Myocyte (in vitro differentiated cells): ENCODE measurements at regions not wholly inside any gene's neighbourhood (a gene's known extent, or its start where the extent isn't known, plus 50 kb on each side); places are given as distances from the start of the nearest gene placed in this dataset.

Source experiments
- DNase-seq: peaks from one replicate; pipeline ENCODE4 v3.0.0-alpha.2; 2012; ENCODE audit warnings: low read depth

- DNase-seq = no peak
These were observed 279.9 kb upstream of the TBX3 start for GRCh38 chr12:114963846-114964245.

DNA sequence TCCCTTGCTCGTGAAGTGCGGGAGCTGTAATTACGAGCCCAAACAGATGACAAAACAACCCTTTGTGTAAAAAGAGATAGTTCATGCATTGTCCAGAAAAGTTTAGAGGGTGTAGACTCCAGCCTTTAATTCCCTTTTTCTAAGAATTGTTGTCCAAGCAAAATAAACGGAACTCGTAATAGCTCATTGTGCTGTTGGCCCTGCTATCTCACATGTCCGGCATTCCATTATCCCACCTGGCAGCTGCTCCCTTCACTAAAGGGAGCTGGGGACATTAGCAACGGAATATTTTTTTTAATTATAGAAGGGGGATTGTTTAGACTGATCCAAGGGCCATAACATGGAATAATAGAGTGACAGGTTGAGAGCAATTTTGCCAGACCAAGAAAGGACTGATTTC, 277.5 kb upstream of the TBX3 start:
- peak; percentile 63 for DNase-seq

- no peak for DNase-seq
These were observed 274.6 kb upstream of the TBX3 start for GRCh38 chr12:114958538-114958937.

- DNase-seq = no peak
These were observed 273.2 kb upstream of the TBX3 start for GRCh38 chr12:114957225-114957624.

GRCh38 chr12:114955414-114956014, 271.5 kb upstream of the TBX3 start:
- no peak for DNase-seq

DNA sequence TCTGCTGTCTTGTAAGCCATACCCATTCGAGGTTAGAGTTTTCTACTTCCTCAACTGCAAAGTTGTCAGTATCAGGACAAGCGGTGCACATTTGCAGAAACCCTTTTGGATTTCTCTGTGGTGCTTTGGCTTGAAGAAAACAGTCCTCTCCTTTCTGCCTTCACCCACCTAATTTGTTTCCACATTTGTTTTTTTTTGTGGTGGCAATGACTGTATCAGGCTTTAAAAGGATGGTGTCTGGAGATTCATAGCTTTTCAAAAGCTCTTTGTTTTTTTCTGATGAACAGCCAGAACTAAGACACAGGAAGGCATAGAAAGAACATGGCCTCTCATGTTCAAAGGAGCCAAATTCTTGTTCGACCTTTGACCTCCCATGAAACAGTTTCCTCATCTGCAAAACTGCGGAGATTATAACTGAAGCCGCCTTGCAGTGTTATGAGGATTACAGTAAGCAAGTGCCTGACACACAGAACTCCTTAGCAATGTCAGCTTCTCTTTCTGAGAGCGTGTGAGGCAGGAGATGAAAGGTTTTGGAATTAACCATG, 270.6 kb upstream of the TBX3 start:
- no peak for DNase-seq

- no peak for DNase-seq
These were observed 268.7 kb upstream of the TBX3 start for GRCh38 chr12:114952573-114953271.

DNA sequence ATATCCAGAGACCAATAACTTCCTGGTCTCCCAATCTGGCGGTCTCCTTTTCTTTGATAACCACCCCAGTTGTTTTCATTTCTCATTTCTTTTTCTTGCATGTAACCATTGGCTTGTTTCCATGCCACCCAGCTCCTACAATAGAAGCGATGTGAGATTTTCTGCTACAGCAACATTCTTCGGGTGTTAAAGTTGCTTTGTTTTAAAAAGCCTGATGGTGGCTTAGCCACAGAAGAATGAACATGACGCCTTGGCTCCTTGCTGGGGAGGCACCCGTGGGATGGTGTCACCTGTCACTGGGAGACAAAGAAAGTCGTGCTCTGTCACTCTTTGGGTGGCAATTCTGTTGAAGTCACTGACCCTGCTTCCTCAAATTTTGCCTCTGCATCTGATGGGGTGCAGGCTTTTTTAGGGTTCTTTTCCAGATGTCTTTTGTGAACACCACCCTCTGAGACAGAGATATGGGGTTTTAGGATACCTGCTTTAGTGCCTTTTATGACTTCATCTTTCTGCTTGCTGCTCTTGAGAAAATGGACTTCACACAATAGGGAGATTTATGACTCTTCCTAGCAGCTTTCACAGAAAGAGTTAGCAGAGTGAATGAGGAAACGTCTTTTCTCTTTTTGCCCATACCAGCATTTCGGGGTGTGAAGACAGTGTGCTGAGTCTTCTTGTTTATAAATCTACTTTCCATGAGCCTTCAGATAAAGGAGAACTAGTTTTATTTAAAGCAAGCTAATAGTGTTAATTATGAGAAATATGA, 265.3 kb upstream of the TBX3 start:
- DNase-seq = no peak

- no peak for DNase-seq
These were observed 261.4 kb upstream of the TBX3 start for GRCh38 chr12:114945351-114945750.

- no peak for DNase-seq
These were observed 260.8 kb upstream of the TBX3 start for GRCh38 chr12:114944736-114945135.

GRCh38 chr12:114943601-114944000, 259.6 kb upstream of the TBX3 start:
- DNase-seq = peak; percentile 61

DNA sequence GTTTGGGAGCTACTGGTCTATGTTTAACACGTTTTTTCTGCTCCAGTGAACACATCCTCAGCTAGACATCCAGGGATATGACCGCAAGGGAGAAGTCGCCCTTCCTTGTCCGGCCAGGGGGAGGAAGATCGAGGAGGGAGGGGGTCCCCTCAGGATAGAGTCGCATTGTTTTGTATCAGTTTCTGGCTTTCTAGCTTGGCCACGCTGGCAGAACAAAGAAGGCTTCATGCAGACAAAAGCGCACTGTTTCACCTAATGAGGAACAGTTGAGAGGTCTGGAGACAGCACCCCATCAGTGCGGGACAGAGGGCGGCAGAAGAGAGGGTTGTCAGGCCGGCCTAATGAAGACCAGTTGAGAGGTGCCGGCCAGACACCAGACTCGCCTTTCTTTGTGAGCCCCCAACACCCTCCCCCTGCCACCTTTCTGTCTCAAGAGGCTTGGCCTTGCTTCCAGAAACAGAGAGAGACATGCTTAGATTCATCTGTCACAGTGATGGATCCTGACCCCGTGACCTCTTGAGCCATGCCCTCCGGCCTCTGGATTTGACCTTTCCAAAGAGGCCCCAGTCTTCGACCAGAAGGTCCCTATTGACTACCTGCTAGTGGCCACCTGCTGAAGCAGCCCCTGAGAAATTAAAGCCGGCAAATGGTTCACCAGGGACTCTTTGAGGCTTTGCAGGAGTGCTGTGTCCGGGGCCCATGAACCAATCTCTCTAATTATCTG, 254.7 kb upstream of the TBX3 start:
- DNase-seq = no peak

DNA sequence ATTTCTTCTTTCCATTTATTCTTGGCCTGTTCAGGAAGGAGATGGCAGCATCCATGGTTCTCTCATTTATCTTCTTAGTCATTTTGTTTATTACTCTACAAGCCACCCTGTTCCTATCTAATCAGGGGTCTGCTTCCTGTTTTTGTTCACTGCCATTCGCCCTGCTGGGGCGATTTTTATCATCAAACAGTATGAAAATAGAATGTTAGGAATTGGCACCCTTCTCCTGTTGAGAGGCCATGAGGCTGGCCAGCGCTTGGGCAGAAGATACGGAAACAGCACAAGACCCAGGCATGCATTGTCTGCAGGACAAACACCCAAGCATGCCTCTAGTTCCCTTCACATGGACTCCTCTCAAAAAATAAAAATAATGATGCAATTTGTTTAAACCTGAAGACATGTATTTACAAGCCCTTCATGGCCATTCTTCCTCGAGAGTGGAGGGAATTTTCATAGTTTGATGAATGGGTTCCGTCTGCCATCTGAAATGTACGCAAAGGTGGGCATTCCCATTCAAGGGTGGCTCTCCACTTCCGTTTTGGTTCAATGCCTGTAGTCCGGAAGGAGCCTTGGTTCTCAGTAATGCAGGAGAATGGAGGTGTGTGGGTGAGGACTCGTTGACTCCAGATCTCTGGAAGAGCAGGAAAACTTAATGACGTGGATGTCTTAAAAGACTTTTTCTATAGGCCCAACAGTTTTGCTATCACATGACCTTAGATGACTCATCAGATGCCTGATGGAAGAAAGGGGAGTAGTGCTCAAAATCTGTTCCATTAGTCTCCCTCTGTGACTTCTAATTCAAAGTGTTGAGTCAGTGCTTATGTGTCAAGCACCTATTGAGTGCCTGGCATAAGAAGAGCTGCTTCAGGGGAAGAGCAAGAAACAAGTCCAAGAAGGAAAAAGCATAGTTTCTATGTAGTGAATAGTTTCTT, 252.4 kb upstream of the TBX3 start:
- DNase-seq = no peak

GRCh38 chr12:114935658-114936057, 251.7 kb upstream of the TBX3 start:
- no peak for DNase-seq

- peak; percentile 81 for DNase-seq
These were observed 249.6 kb upstream of the TBX3 start for GRCh38 chr12:114933428-114934160.

DNA sequence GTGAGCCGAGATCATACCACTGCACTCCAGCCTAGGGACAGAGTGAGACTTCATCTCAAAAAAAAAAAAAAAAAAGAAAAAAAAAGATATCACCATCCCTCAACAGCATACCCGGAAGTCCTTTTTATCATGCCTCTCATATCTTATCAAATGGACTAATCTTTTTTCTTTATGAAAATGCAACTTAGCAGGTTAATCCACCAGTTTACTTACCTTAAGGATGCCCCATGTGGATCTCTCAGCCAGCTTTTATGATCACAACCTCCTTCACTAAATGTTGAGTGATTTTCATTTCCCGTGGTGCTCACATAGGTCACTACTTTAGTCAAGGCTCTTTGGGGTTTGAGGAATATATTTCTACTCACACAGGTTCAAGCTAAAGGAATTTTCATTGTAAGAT, 248.8 kb upstream of the TBX3 start:
- DNase-seq = no peak

- DNase-seq = no peak
These were observed 247.1 kb upstream of the TBX3 start for GRCh38 chr12:114931025-114931424.

GRCh38 chr12:114926341-114926740, 242.4 kb upstream of the TBX3 start:
- DNase-seq = no peak

GRCh38 chr12:114924946-114925475, 241.0 kb upstream of the TBX3 start:
- no peak for DNase-seq
